GM11168 (cell line): ENCODE measurements at regions not wholly inside any gene's neighbourhood (a gene's known extent, or its start where the extent isn't known, plus 50 kb on each side); places are given as distances from the start of the nearest gene placed in this dataset.

Source experiments
- in situ Hi-C: fragments of 300-500 bp; cut with MboI; formaldehyde crosslinking; loops from one replicate; pipeline ENCODE4 v1.12.0; 2022; ENCODE audit warnings: low sequenced_read_pairs; ENCODE audit not compliant: unreplicated experiment

- in situ Hi-C loops, result no loop called here
These were observed 602.2 kb upstream of the NOX3 start for GRCh38 chr6:156057869-156058268.

- in situ Hi-C loops, result no loop called here
These were observed 600.4 kb upstream of the NOX3 start for GRCh38 chr6:156056085-156056484.

- in situ Hi-C loops, result no loop called here
These were observed 598.0 kb upstream of the NOX3 start for GRCh38 chr6:156053626-156054025.

- in situ Hi-C loops, result no loop called here
These were observed 591.3 kb upstream of the NOX3 start for GRCh38 chr6:156046841-156047449.

- in situ Hi-C loops, result no loop called here
These were observed 590.6 kb upstream of the NOX3 start for GRCh38 chr6:156046268-156046665.

- in situ Hi-C loops, result no loop called here
These were observed 590.0 kb upstream of the NOX3 start for GRCh38 chr6:156045401-156046267.

- in situ Hi-C loops, result no loop called here
These were observed 578.0 kb upstream of the NOX3 start for GRCh38 chr6:156033598-156033997.

GRCh38 chr6:156031516-156031915 is 575.9 kb upstream of the NOX3 start:
- in situ Hi-C loops, result no loop called here

GRCh38 chr6:156030053-156030452 is 574.4 kb upstream of the NOX3 start:
- in situ Hi-C loops, result no loop called here

- in situ Hi-C loops, result no loop called here
These were observed 573.8 kb upstream of the NOX3 start for GRCh38 chr6:156029286-156029985.

GRCh38 chr6:156028335-156029131 is 572.9 kb upstream of the NOX3 start:
- in situ Hi-C loops, result no loop called here

GRCh38 chr6:156027248-156027626 is 571.6 kb upstream of the NOX3 start:
- in situ Hi-C loops, result no loop called here

- in situ Hi-C loops, result no loop called here
These were observed 571.0 kb upstream of the NOX3 start for GRCh38 chr6:156026486-156027247.

- in situ Hi-C loops, result no loop called here
These were observed 568.7 kb upstream of the NOX3 start for GRCh38 chr6:156024339-156024738.

- in situ Hi-C loops, result no loop called here
These were observed 566.2 kb upstream of the NOX3 start for GRCh38 chr6:156021746-156022396.

- in situ Hi-C loops, result no loop called here
These were observed 562.2 kb upstream of the NOX3 start for GRCh38 chr6:156017838-156018237.

GRCh38 chr6:156016186-156016976 is 560.7 kb upstream of the NOX3 start:
- in situ Hi-C loops, result no loop called here

GRCh38 chr6:156013155-156013554 is 557.5 kb upstream of the NOX3 start:
- in situ Hi-C loops, result no loop called here
